LNCAP (cell line): ENCODE measurements at regions not wholly inside any gene's neighbourhood (a gene's known extent, or its start where the extent isn't known, plus 50 kb on each side); places are given as distances from the start of the nearest gene placed in this dataset.

ENCODE experiments used
- CTCF ChIP-seq: fragments of 450-650 bp; IDR thresholded peaks from 2 replicates; pipeline ENCODE4 v1.5.1; 2017; ENCODE audit warnings: mild to moderate bottlenecking

DNA sequence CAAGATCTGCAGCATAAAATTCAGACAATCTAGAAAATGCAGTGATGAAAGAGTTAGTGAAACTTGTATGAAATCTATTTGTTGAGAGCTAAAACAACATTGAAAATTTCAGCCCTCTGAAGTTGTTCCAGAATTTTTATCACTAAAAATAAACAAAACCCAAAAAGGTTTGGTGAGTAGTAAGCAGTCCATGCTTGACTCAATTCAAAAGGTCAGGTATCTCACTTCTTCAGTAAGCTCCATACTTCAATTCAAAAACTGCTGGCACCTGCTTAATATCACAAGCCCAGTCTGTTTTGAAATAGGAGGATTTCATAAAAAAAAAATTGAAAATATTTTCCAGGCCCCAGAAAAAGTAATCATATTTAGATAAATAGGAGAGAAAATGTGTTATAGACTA, 894.4 kb downstream of the SLITRK5 start:
- TF ChIP-seq CTCF: no peak

DNA sequence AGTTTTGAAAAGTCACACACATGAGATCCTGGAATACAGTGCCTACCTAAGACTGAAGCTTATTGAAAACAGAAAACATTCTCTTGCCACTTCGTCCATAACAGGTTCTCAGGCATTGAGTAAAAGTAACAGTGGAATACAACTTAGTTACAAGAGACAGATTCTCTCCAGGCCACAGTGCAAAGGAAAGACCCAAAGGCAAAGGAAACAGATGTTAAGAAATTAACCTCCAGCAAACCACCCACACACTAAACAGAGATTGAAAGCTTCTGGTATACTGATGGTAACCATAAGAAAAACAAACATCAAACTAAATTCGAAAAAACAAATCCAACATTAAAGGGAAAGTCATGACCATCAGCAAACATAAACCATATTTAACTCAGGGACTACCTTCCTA, 914.7 kb downstream of the SLITRK5 start:
- TF ChIP-seq CTCF: no peak

DNA sequence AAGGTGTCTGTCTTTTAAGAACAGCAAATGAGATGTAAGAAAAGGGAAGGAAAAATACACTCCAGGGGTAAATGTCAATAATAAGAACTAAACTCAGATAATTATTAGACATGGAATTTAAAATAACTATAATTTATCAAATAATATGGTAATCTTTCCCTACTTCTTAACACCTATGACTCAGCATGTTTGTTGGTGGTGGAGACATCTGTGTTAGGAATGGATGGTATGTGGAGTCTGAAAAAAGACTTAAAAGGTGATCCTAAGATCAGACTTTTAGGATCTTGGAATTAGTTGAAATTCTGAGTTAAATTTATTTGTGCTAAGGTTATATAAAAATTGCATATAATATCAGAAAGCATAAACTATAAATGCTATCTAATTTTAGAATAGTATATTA, 915.1 kb downstream of the SLITRK5 start:
- no peak for TF ChIP-seq CTCF

GRCh38 chr13:88590574-88590973, 919.4 kb downstream of the SLITRK5 start:
- TF ChIP-seq CTCF: no peak

DNA sequence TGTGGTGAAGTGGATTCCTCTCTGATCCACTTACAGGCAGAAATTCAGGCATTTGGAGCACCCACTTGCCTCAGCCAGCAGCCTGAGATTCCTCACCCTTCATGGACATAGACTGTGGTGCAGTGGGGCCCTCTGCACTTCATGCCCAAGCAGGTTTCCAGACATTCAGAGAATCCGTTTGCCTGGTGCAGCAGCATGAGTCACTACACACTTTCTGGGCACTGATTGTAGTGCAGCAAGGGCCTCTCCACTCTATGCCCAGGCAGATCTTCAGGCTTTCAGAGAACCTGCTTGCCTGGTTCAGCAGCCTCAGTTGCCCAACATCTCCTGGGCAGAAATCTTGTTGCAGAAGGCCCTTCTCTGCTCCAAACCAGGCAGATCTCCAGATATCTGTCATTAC, 920.9 kb downstream of the SLITRK5 start:
- TF ChIP-seq CTCF: no peak

DNA sequence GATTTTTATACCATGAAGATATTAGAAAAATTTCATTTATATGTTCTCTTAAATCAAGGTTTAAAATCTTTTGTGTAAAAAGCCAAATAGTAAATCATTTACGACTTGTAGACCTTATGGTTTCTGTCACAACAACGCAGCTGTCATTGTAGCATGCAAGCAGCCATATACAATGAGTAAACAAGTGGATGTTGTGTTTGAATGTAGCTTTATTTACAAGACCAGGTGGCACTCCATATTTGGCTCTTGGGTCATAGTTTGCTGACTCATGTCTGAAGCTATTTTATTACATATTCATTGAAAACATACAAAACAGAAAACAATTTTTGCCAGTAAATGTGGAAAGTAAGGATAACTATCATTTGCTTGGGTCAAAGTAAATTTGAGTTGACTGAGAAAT, 930.8 kb downstream of the SLITRK5 start:
- no peak for TF ChIP-seq CTCF

- TF ChIP-seq CTCF: no peak
Measured at GRCh38 chr13:88602786-88603777, 931.9 kb downstream of the SLITRK5 start.
